GM19395 (cell line): ENCODE measurements at regions not wholly inside any gene's neighbourhood (a gene's known extent, or its start where the extent isn't known, plus 50 kb on each side); places are given as distances from the start of the nearest gene placed in this dataset.
"Not testable (repeated sequence)": the region's sequence is repeated elsewhere in the genome, so short reads cannot be mapped to it uniquely, and the experiment has no call there.

Source experiments
- ATAC-seq: cut with Tn5 transposase; IDR thresholded peaks from one replicate; pipeline ENCODE4 v1.9.1; 2021; ENCODE audit warnings: mild to moderate bottlenecking, moderate library complexity; ENCODE audit not compliant: unreplicated experiment

GRCh38 chr13:52324831-52325230, 81.1 kb downstream of the THSD1 start:
- peak; percentile 69 for ATAC-seq

- ATAC-seq = no peak
Measured at GRCh38 chr13:52319876-52320275, 86.1 kb downstream of the THSD1 start.

DNA sequence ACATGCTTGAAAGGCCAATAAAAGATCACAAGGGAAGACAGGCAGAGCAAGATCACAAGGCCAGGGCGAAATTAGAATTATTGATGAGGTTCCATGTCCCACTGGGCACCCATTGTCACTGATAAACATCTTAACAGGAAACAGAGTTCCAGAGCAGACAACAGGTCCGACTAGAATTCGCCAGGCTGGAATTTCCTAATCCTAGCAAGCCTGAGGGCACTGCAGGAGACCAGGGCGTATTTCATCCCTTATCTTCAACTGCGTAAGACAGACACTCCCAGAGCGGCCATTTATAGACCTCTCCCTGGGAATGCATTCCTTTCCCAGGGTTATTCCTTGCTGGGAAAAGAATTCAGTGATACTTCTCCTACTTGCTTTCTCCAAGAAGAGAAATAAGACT, 96.1 kb downstream of the THSD1 start:
- ATAC-seq = not testable (repeated sequence)

DNA sequence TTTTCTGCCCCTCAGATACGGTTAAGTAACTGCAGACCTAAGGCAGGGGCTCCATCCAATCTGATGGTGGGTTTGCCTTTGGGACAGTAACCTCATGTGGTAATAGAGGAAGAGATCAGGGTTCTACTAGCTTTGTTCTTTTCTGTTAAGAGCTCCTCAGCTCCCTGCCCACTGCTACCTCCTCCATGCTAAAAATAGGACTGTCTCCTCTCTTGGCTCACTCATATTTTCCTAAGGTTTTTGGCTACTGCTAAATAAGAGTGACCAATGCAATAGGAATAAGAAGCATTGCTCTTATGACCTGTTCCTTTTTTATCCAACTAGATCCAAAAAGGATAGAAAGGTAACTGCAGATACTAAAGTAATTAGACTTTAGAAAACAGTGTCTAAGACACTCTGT, 99.6 kb downstream of the THSD1 start:
- ATAC-seq = not testable (repeated sequence)

DNA sequence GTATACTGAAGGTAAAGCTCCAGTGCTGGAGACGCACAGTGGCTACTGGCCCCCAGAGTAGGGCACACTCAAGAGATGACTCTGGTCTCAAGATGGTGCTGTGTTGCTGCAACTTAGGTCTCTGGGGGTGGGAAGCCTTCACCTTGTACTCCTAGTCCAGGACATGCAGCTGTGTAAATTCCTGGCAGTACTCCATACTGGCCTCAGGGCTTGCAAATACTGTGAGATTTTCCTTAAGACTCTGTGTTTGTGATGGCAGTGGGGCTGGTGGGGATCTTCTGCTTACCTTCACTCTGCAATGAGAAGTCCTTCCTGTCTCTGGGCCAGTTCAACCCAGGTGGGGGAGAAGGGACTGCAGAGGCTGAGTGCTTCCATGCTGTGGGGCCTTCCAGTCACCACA, 102.9 kb downstream of the THSD1 start:
- not testable (repeated sequence) for ATAC-seq

DNA sequence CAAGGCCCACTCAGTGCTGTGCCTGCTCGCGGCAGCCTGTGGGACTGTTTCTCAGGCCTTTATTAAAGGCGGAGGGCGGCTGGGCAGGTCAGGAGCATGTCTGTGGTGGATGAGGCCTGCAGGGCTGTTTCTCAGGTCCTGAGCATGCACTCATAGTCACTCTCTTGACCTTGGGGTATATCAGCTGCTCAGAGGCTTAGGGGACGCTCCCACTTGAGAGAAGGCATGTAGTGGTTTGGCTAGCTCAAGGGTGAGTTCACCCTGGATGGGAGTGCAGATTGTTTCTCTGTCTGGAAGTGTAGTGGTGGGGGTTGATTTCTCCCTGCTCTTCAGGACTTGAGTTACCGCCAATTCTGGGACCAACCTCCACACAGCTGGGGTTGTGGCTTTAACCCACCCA, 103.3 kb downstream of the THSD1 start:
- ATAC-seq = not testable (repeated sequence)

- not testable (repeated sequence) for ATAC-seq
Measured at GRCh38 chr13:52301810-52302400, 104.1 kb downstream of the THSD1 start.

- not testable (repeated sequence) for ATAC-seq
Measured at GRCh38 chr13:52298079-52298661, 107.8 kb downstream of the THSD1 start.

GRCh38 chr13:52288891-52289290, 117.1 kb downstream of the THSD1 start:
- ATAC-seq = not testable (repeated sequence)

DNA sequence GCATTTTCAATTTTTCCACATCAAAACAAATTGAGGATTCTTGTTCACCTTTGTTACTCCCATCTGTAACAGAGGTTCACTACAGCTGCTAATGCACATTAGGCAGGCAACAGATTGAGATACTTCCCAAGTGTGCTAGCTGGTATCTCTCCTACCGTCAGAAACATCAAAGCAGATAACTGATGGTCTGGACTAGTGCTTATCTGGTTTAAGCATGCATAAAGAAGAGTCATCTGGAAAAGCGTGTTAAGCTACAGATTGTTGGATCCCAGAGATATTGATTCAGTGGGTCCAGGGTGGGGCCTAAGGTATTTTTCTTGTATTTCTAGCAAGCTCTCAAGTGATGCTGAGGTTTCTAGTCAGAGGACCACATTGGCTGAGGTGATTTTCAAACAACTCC, 122.0 kb upstream of the NEK3 start:
- not testable (repeated sequence) for ATAC-seq

GRCh38 chr13:52279408-52279807, 120.0 kb upstream of the NEK3 start:
- ATAC-seq = not testable (repeated sequence)

- not testable (repeated sequence) for ATAC-seq
Measured at GRCh38 chr13:52254299-52254698, 94.9 kb upstream of the NEK3 start.

GRCh38 chr13:52240752-52241151, 81.4 kb upstream of the NEK3 start:
- peak; percentile 74 for ATAC-seq

DNA sequence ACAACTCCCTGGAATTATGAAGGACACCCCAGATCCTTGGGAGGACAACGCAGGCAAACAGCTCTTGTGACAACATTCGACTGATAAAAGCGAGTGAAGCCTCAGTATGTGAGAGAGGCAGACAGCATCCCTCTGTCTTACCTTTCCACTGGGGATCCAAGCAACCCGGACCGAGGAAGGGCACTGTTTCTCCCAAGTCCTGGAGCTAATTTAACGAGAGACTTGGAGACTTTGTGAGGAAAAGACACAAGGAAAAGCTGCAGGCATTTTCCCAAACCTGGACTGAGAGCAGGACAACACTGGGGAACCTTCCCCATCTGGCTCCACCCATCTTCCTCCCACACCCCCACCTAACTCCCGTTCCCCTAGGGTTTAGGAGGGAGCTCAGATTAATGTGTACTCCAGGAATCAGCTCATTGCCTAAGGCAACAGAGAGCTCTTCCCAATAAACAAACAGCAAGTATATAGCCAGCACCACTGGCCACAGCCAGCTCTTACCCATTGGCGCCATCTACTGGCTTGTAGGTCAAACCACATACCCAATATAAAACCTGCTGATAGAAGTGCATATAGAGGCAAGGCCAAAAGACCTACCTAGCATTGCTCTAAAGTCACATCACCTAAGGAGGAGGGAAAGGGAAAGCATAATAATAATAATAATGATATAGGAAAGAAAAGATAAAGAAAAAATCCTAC, 76.7 kb upstream of the NEK3 start:
- peak; percentile 85 for ATAC-seq

GRCh38 chr13:52234928-52235327, 75.5 kb upstream of the NEK3 start:
- ATAC-seq = not testable (repeated sequence)

DNA sequence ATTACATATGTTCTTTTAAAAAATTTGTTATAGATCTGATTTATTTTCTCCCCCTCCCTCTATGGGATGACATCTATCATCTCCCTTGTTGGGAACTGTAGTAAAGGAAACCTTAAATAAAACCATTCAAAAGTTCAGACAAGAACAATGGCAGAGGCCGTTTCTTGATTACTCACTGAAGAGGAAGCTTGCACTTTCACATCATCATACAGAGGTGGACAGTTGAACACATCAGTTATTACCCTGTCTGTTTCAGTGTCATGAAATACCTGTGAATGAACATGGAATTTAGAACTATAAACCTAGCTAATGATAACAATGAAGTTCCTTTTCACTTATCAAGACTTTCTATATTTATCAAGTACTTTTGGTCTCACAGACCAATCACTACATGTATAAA, 63.7 kb upstream of the NEK3 start:
- ATAC-seq = not testable (repeated sequence)

DNA sequence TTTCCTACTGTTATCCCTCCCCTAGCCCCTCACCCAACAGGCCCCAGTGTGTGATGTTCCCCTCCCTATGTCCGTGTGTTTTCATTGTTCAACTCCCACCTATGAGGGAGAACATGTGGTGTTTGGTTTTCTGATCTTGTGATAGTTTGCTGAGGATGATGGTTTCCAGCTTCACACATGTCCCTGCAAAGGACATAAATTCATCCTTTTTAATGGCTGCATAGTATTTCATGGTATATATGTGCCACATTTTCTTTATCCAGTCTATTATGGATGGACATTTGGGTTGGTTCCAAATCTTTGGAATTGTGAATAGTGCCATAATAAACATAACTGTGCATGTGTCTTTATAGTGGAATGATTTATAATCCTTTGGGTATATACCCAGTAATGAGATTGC, 54.5 kb upstream of the NEK3 start:
- ATAC-seq = not testable (repeated sequence)

GRCh38 chr13:52212886-52213285, 53.5 kb upstream of the NEK3 start:
- ATAC-seq = not testable (repeated sequence)

- not testable (repeated sequence) for ATAC-seq
Measured at GRCh38 chr13:52211416-52211776, 52.0 kb upstream of the NEK3 start.

DNA sequence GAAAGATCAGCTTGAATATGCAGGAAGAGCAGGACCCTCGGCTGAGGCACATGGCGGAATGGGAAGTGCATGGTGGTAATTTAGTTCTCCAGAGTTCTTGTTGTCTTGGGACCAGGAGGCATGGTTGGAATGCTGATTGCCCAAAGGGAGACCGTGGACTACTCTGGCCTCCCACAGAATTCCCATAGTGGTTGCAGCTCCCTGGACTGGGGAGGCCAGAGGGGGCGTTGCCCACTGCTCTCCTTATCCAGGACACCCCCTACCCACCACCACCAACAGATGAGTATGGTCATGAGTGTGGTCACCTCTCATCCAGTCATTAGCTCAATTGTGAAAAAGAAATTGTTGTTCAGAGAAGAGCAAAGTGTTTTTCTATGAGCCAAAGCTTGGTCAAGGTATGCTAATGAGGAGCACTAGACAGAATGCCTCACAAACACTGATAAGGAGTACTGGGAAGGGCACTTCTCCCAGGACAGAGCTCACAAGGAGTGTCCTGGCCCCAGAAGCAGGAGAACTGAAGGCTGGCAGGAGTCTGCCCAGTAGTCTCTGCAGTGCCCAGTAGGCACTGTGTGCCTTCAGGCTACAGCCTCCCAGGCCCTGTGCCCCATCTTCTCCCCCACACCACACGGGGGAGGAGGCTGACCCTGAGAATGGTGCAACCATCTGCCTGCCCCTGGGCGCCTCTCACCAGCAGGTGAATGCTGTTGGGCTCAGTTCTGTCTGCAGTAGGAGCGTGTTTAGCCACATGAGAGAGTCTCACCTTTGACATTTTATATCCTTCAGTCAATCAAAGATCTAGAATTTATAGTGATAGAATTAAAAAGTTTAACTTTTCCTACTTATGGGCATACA, 51.4 kb upstream of the NEK3 start:
- ATAC-seq = not testable (repeated sequence)
